NCI-H82 (cell line): ENCODE measurements at regions not wholly inside any gene's neighbourhood (a gene's known extent, or its start where the extent isn't known, plus 50 kb on each side); places are given as distances from the start of the nearest gene placed in this dataset.
"Not testable (repeated sequence)": the region's sequence is repeated elsewhere in the genome, so short reads cannot be mapped to it uniquely, and the experiment has no call there.

ENCODE experiments used
- DNase-seq: peaks from one replicate; lab custom pipeline; 2025; lab: John Stamatoyannopoulos, UW

GRCh38 chr9:1554081-1555035, 460.8 kb upstream of the SMARCA2 start:
- DNase-seq = no peak

- not testable (repeated sequence) for DNase-seq
Observed at GRCh38 chr9:1558666-1559065, 456.5 kb upstream of the SMARCA2 start.

- no peak for DNase-seq
Observed at GRCh38 chr9:1575939-1576338, 439.2 kb upstream of the SMARCA2 start.

GRCh38 chr9:1580215-1580614, 434.9 kb upstream of the SMARCA2 start:
- DNase-seq = no peak

- no peak for DNase-seq
Observed at GRCh38 chr9:1581926-1582325, 433.2 kb upstream of the SMARCA2 start.

GRCh38 chr9:1591310-1591709, 423.8 kb upstream of the SMARCA2 start:
- no peak for DNase-seq

- no peak for DNase-seq
Observed at GRCh38 chr9:1598270-1598669, 416.9 kb upstream of the SMARCA2 start.

GRCh38 chr9:1599961-1600360, 415.2 kb upstream of the SMARCA2 start:
- DNase-seq = no peak

GRCh38 chr9:1604942-1605560, 410.1 kb upstream of the SMARCA2 start:
- DNase-seq = peak; percentile 27

- DNase-seq = no peak
Observed at GRCh38 chr9:1606253-1606652, 408.9 kb upstream of the SMARCA2 start.

GRCh38 chr9:1612886-1613285, 402.3 kb upstream of the SMARCA2 start:
- DNase-seq = no peak

- no peak for DNase-seq
Observed at GRCh38 chr9:1617419-1617818, 397.7 kb upstream of the SMARCA2 start.

- DNase-seq = no peak
Observed at GRCh38 chr9:1619915-1620710, 395.0 kb upstream of the SMARCA2 start.

GRCh38 chr9:1637401-1637800, 377.7 kb upstream of the SMARCA2 start:
- DNase-seq = no peak

GRCh38 chr9:1639166-1639565, 376.0 kb upstream of the SMARCA2 start:
- no peak for DNase-seq

GRCh38 chr9:1647776-1648175, 367.4 kb upstream of the SMARCA2 start:
- no peak for DNase-seq

- DNase-seq = no peak
Observed at GRCh38 chr9:1653282-1653681, 361.9 kb upstream of the SMARCA2 start.

- DNase-seq = no peak
Observed at GRCh38 chr9:1658661-1659362, 356.3 kb upstream of the SMARCA2 start.

GRCh38 chr9:1659363-1659690, 355.8 kb upstream of the SMARCA2 start:
- no peak for DNase-seq

GRCh38 chr9:1668441-1668840, 346.7 kb upstream of the SMARCA2 start:
- no peak for DNase-seq

- DNase-seq = no peak
Observed at GRCh38 chr9:1673300-1673699, 341.8 kb upstream of the SMARCA2 start.

GRCh38 chr9:1676771-1677170, 338.4 kb upstream of the SMARCA2 start:
- no peak for DNase-seq
